Gastrocnemius medialis (tissue), 4 donors: ENCODE measurements at regions not wholly inside any gene's neighbourhood (a gene's known extent, or its start where the extent isn't known, plus 50 kb on each side); places are given as distances from the start of the nearest gene placed in this dataset.

Experiments
- ATAC-seq, 2 donors: fragments of 150-250 bp; one replicate each; pipeline ENCODE4 v1.9.1; 2016
- DNase-seq, 2 donors: peaks; one replicate each; pipeline ENCODE4 v3.0.0-alpha.2; 2019
- H3K27ac ChIP-seq, 4 donors: fragments of 200-600 bp; sonication (generic); 1 replicate in 1 of 4; 2 replicates in 3 of 4; pipeline ENCODE4 v1.5.1; 2016 to 2018; ENCODE audit warnings: mild to moderate bottlenecking in 2 of 4, moderate library complexity in 1 of 4
- H3K27me3 ChIP-seq, 3 donors: fragments of 200-600 bp; sonication (generic) in 2 of 3; 1 replicate in 1 of 3; 2 replicates in 2 of 3; pipeline versions ENCODE4 v1.5.1 to v1.6.0; 2016 to 2019; ENCODE audit warnings: mild to moderate bottlenecking in 1 of 3, moderate library complexity in 1 of 3
- H3K36me3 ChIP-seq, 2 donors: fragments of 200-600 bp; sonication (generic) in 1 of 2; one replicate each; pipeline ENCODE4 v1.5.1; 2017 to 2018
- H3K4me1 ChIP-seq, 2 donors: fragments of 200-600 bp; sonication (generic) in 1 of 2; one replicate each; pipeline ENCODE4 v1.5.1; 2016 to 2017; ENCODE audit warnings: mild to moderate bottlenecking in 2 of 2
- H3K4me3 ChIP-seq, 4 donors: fragments of 200-600 bp; sonication (generic) in 3 of 4; 1 replicate in 1 of 4; 2 replicates in 3 of 4; pipeline ENCODE4 v1.5.1; 2016 to 2019; ENCODE audit warnings: mild to moderate bottlenecking in 2 of 4
- H3K9me3 ChIP-seq, 3 donors: fragments of 200-600 bp; sonication (generic) in 2 of 3; 1 replicate in 1 of 3; 2 replicates in 2 of 3; pipeline ENCODE4 v1.5.1; 2016 to 2019
- POLR2A ChIP-seq, 2 donors: fragments of 450-650 bp; IDR thresholded peaks; one replicate each; pipeline ENCODE4 v1.6.1; 2017; ENCODE audit warnings: antibody characterized with exemption in 2 of 2, mild to moderate bottlenecking in 2 of 2, moderate library complexity in 2 of 2
- in situ Hi-C, 4 donors: fragments of 200-750 bp; cut with MboI; loops; one replicate each; pipeline versions ENCODE4 v1.15.0 to v1.8.0; 2017; ENCODE audit warnings: low sequenced_read_pairs in 4 of 4
- intact Hi-C: fragments of 100-400 bp; cut with DNase I; formaldehyde crosslinking; loops from one replicate; pipeline ENCODE4 v1.15.1; 2023; ENCODE audit warnings: low total_unique reads
- TF ChIP-seq, protein P1 (sequence below), 5 experiments: fragments of 450-650 bp in 3 of 5; fragments of 200-600 bp in 2 of 5; sonication (generic) in 2 of 5; IDR thresholded peaks in 4 of 5; conservative IDR thresholded peaks in 1 of 5; 1 replicate in 4 of 5; 2 replicates in 1 of 5; pipeline ENCODE4 v1.5.1; 2016 to 2019; ENCODE audit warnings: antibody characterized with exemption in 5 of 5, mild to moderate bottlenecking in 3 of 5, moderate library complexity in 3 of 5

DNA sequence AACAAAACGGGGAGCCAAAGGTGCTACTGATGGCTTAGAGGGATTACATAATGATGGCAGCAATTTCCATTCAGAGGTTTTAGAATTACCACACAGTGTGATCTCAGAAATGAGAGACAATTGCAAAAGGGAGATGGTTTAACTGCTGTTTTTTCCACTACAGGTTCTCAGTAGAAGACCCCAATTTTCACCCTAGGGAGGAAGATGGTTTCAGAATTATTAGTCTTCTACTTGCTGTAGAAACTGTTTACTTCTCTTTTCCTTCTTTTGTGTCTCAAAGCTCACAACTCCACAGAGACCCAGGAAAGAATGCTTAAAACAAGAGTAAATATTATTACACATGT lies 226.5 kb downstream of the INHBA start:
- H3K27ac ChIP-seq: no peak overlapping the region
- no peaks in the 10 kb centered on the region for H3K9me3 ChIP-seq
- DNase-seq (no peak), ATAC-seq (no peak)
- H3K36me3 ChIP-seq: no peaks in the 10 kb centered on the region
- H3K4me1 ChIP-seq: no peaks in the 10 kb centered on the region
- TF ChIP-seq, protein P1, sequence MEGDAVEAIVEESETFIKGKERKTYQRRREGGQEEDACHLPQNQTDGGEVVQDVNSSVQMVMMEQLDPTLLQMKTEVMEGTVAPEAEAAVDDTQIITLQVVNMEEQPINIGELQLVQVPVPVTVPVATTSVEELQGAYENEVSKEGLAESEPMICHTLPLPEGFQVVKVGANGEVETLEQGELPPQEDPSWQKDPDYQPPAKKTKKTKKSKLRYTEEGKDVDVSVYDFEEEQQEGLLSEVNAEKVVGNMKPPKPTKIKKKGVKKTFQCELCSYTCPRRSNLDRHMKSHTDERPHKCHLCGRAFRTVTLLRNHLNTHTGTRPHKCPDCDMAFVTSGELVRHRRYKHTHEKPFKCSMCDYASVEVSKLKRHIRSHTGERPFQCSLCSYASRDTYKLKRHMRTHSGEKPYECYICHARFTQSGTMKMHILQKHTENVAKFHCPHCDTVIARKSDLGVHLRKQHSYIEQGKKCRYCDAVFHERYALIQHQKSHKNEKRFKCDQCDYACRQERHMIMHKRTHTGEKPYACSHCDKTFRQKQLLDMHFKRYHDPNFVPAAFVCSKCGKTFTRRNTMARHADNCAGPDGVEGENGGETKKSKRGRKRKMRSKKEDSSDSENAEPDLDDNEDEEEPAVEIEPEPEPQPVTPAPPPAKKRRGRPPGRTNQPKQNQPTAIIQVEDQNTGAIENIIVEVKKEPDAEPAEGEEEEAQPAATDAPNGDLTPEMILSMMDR (IDR thresholded peaks at IDR 0.05 in 4 of 5, conservative IDR thresholded peaks at IDR 0.05 in 1 of 5): no peak
- no peak for TF ChIP-seq POLR2A (IDR thresholded peaks at IDR 0.05)
- H3K4me3 ChIP-seq: no peak overlapping the region
- intact Hi-C loops (no loop called here), in situ Hi-C loops (no loop called here)
- no peaks in the 10 kb centered on the region for H3K27me3 ChIP-seq

GRCh38 chr7:41475801-41476459 lies 227.0 kb downstream of the INHBA start:
- Histone ChIP-seq H3K27me3 (no peaks in the 10 kb centered on the region), H3K4me1 (no peaks in the 10 kb centered on the region), H3K4me3 (no peak overlapping the region), H3K36me3 (no peaks in the 10 kb centered on the region), H3K27ac (no peak overlapping the region), H3K9me3 (no peaks in the 10 kb centered on the region)
- DNase-seq: no peak
- intact Hi-C loops: no loop called here
- in situ Hi-C loops: no loop called here
- no peak for ATAC-seq
- TF ChIP-seq POLR2A (IDR thresholded peaks at IDR 0.05): no peak
- TF ChIP-seq, protein P1 (IDR thresholded peaks at IDR 0.05 in 4 of 5, conservative IDR thresholded peaks at IDR 0.05 in 1 of 5): no peak

DNA sequence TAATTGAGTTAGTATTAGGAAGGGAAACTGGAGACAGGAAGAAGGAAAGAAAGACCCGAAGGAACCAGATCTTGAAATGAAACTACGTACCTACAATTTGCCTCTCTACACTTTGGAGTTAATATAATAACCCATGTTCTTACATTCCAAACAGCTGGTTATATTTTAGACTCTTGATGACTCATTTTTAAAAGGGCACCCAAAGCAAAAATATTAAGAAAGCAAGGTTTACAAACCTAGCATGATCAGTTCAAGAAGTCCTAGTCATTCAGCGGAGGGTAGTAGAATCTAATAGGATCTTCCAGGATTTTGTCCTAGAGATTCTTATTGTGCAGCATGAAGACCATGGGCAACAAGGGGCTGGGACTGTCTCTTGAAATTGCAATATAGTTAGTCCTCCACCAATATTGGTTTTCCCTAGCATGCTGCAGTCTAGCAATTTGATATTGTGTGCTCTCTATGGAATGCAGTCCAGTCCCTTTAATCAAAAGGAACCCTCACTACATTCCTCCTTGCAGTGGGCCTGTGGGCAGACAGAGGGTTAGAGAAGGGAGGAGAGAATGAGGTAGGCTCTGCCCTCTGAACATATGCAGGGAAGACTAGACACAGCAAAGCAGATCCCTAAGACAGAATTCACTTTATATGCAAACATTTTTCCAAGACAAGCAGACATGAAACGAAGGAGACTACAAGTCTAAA lies 230.3 kb downstream of the INHBA start:
- Histone ChIP-seq H3K36me3 (no peaks in the 10 kb centered on the region), H3K4me1 (no peaks in the 10 kb centered on the region), H3K9me3 (no peaks in the 10 kb centered on the region), H3K27ac (no peak overlapping the region), H3K27me3 (no peaks in the 10 kb centered on the region), H3K4me3 (no peak overlapping the region)
- TF ChIP-seq, protein P1 (IDR thresholded peaks at IDR 0.05 in 4 of 5, conservative IDR thresholded peaks at IDR 0.05 in 1 of 5): no peak
- TF ChIP-seq POLR2A (IDR thresholded peaks at IDR 0.05): no peak
- intact Hi-C loops: no loop called here
- in situ Hi-C loops: no loop called here
- ATAC-seq (no peak), DNase-seq (no peak)

DNA sequence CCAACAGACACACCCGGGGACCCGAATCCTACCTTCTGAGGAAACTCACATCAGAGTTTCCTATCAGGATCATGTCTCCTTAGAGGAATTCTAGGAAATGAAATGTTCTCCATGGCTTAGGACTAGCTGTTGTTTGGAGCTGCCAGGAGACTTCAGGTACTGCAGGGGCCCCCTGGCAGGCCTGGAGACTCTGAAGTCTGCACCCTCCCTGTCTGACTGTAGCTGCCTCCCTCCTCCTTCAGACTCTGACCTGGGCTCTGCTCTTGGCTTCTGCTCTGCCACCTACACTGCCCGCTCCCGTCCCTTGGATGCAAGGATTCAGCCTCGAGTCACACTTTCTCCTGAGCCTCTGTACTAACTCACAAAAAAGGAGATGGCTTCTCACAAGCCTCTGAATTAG lies 232.8 kb downstream of the INHBA start:
- DNase-seq: no peak
- Histone ChIP-seq H3K4me3 (no peak overlapping the region), H3K27ac (no peak overlapping the region), H3K27me3 (no peaks in the 10 kb centered on the region), H3K9me3 (no peaks in the 10 kb centered on the region), H3K4me1 (no peaks in the 10 kb centered on the region), H3K36me3 (no peaks in the 10 kb centered on the region)
- TF ChIP-seq POLR2A (IDR thresholded peaks at IDR 0.05): no peak
- TF ChIP-seq, protein P1 (IDR thresholded peaks at IDR 0.05 in 4 of 5, conservative IDR thresholded peaks at IDR 0.05 in 1 of 5): no peak
- in situ Hi-C loops (no loop called here), intact Hi-C loops (no loop called here)
- ATAC-seq: no peak
